B cell (primary cell): ENCODE measurements at regions not wholly inside any gene's neighbourhood (a gene's known extent, or its start where the extent isn't known, plus 50 kb on each side); places are given as distances from the start of the nearest gene placed in this dataset.

Source experiments
- ATAC-seq: fragments of 200-7000 bp; cut with Tn5 transposase; one replicate; pipeline ENCODE4 v1.10.0; 2021; ENCODE audit warnings: low read depth, mild to moderate bottlenecking, moderate number of reproducible peaks, moderate library complexity
- CTCF ChIA-PET: fragments of 350-600 bp; sonication (Branson Sonifier 250); formaldehyde crosslinking; loops from one replicate; lab custom pipeline; 2021; ENCODE audit warnings: antibody characterized with exemption, inconsistent platforms; lab: Charles Lee
- POLR2A ChIA-PET: fragments of 350-600 bp; sonication (Branson Sonifier 250); formaldehyde crosslinking; loops from one replicate; lab custom pipeline; 2021; ENCODE audit warnings: antibody characterized with exemption; lab: Charles Lee
- DNase-seq: peaks from one replicate; pipeline ENCODE4 v3.0.0; 2013
- H2AFZ ChIP-seq: 2 replicates; pipeline ENCODE4 v1.6.1; 2012; ENCODE audit warnings: mild to moderate bottlenecking, low read depth, low read length; ENCODE audit not compliant: insufficient read depth, poor library complexity, severe bottlenecking
- H3K27ac ChIP-seq, 2 donors: 1 replicate in 1 of 2; 2 replicates in 1 of 2; pipeline ENCODE4 v1.5.1; 2012 to 2013; ENCODE audit warnings: low read length in 2 of 2, mild to moderate bottlenecking in 2 of 2, moderate library complexity in 1 of 2
- H3K27me3 ChIP-seq, 4 experiments: fragments of 200-600 bp in 1 of 4; sonication (generic) in 1 of 4; replicated peaks in 1 of 4; 1 replicate in 2 of 4; 2 replicates in 2 of 4; pipeline versions ENCODE4 v1.6.1 to v1.7.0; 2013 to 2016; ENCODE audit warnings: low read length in 3 of 4, mild to moderate bottlenecking in 2 of 4, mixed read lengths in 1 of 4, moderate library complexity in 1 of 4; ENCODE audit not compliant: insufficient read depth in 4 of 4, control insufficient read depth in 3 of 4; ENCODE audit errors: control extremely low read depth in 1 of 4
- H3K36me3 ChIP-seq, 2 experiments: replicated peaks in 1 of 2; 1 replicate in 1 of 2; 2 replicates in 1 of 2; pipeline versions ENCODE4 v1.6.1 to v1.7.1; 2013; ENCODE audit warnings: low read length in 1 of 2; ENCODE audit not compliant: insufficient read depth in 2 of 2, control insufficient read depth in 1 of 2; ENCODE audit errors: control extremely low read depth in 1 of 2, extremely low read depth in 1 of 2
- H3K4me1 ChIP-seq, 2 donors: fragments of 200-600 bp in 1 of 2; sonication (generic) in 1 of 2; 1 replicate in 1 of 2; 2 replicates in 1 of 2; pipeline versions ENCODE4 v1.5.1 to v1.6.1; 2013 to 2017; ENCODE audit warnings: low read length in 2 of 2; ENCODE audit not compliant: control insufficient read depth in 2 of 2, insufficient read depth in 2 of 2
- H3K4me2 ChIP-seq: replicated peaks from 2 replicates; pipeline ENCODE3; 2012; ENCODE audit warnings: mild to moderate bottlenecking, low read depth, low read length; ENCODE audit not compliant: poor library complexity, severe bottlenecking
- H3K4me3 ChIP-seq, 5 experiments: fragments of 200-600 bp in 1 of 5; sonication (generic) in 1 of 5; 1 replicate in 3 of 5; 2 replicates in 2 of 5; pipeline versions ENCODE4 v1.5.1 to v1.7.0; 2011 to 2016; ENCODE audit warnings: low read length in 4 of 5, mild to moderate bottlenecking in 4 of 5, low read depth in 2 of 5, control low read depth in 1 of 5, moderate library complexity in 1 of 5; ENCODE audit not compliant: insufficient read depth in 1 of 5; ENCODE audit errors: control extremely low read depth in 1 of 5, extremely low read depth in 1 of 5
- H3K79me2 ChIP-seq: fragments of 200-600 bp; sonication (generic); one replicate; pipeline ENCODE4 v1.6.0; 2016; ENCODE audit warnings: low read length; ENCODE audit not compliant: control insufficient read depth, insufficient read depth
- H3K9ac ChIP-seq: fragments of 200-600 bp; sonication (generic); 2 replicates; pipeline ENCODE4 v1.6.1; 2017; ENCODE audit warnings: mild to moderate bottlenecking, low read length, moderate library complexity
- H3K9me3 ChIP-seq, 3 donors: one replicate each; pipeline versions ENCODE4 v1.6.1 to v1.7.1; 2013; ENCODE audit warnings: low read length in 2 of 3; ENCODE audit not compliant: control insufficient read depth in 2 of 3, insufficient read depth in 1 of 3; ENCODE audit errors: control extremely low read depth in 1 of 3
- H4K20me1 ChIP-seq: 2 replicates; pipeline ENCODE4 v1.6.0; 2012; ENCODE audit warnings: mild to moderate bottlenecking, low read length; ENCODE audit not compliant: insufficient read depth, control insufficient read depth, poor library complexity, severe bottlenecking
- H3K27ac Mint-ChIP-seq: one replicate; pipeline ENCODE4 v1.8.0; 2021; ENCODE audit warnings: mixed read lengths
- H3K27me3 Mint-ChIP-seq: one replicate; pipeline ENCODE4 v1.8.0; 2021; ENCODE audit warnings: mixed read lengths
- H3K4me1 Mint-ChIP-seq: one replicate; pipeline ENCODE4 v1.8.0; 2021; ENCODE audit warnings: mixed read lengths
- H3K4me3 Mint-ChIP-seq: one replicate; pipeline ENCODE4 v1.8.0; 2021; ENCODE audit warnings: mixed read lengths
- H3K9me3 Mint-ChIP-seq: one replicate; pipeline ENCODE4 v1.8.0; 2022; ENCODE audit warnings: mixed read lengths; ENCODE audit not compliant: insufficient read depth
- EZH2 ChIP-seq: IDR thresholded peaks from 2 replicates; pipeline ENCODE4 v1.6.1; 2012; ENCODE audit warnings: borderline replicate concordance, low read depth, mild to moderate bottlenecking, moderate library complexity, low read length; ENCODE audit not compliant: insufficient read depth, poor library complexity, severe bottlenecking
- WGBS: methylation state at CpG from one replicate; pipeline ENCODE4 v1.1.5; 2013; ENCODE audit warnings: missing lambda C conversion rate; ENCODE audit not compliant: insufficient coverage; 5-methylcytosine and 5-hydroxymethylcytosine counted together
- intact Hi-C: fragments of 100-400 bp; cut with micrococcal nuclease; formaldehyde crosslinking; loops from one replicate; pipeline ENCODE4 v1.10.0; 2022
- TF ChIP-seq, protein P1 (sequence below): fragments of 200-600 bp; IDR thresholded peaks from one replicate; pipeline ENCODE4 v1.8.0; 2022; ENCODE audit warnings: antibody characterized with exemption, mild to moderate bottlenecking

DNA sequence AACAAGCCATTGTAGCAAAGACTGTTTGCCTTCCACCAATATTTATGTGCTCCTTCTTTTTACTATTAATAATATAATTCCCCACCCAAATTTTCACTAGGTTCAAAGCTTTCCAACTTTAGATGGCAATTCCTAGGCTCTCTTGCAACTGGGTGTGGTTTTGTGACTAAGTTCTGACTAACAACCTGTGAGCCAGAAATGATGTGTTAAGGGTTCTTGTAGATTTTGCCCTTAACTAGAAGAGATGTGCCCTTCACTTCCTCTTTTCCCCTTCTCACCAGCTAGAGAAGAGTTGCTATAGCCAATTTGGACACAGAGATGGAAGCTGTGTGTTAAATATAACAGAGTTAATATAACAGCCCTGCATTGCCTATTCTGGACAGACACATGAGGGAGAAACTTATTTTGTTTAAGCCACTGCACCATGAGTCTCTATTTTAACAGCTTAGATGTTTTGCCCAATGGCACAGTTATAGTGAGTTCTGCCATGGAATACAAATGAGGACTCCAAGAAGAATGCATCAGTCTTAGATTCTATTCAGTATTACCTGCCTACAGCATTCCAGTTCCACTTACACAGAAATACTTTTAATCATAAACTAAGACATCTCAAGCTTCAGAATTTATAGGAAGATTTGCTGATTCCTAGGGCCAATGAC lies 216.2 kb downstream of the DUSP6 start:
- ChIA-PET POLR2A (no interaction called here), CTCF (no interaction called here)
- Histone ChIP-seq H3K4me1 (no peaks in the 10 kb centered on the region), H3K9me3 (peaks cover 0 to 1% (median 0%) of the 10 kb centered on the region in 3 donors), H3K9ac (no peak overlapping the region), H4K20me1 (no peaks in the 10 kb centered on the region), H2AFZ (no peak overlapping the region), H3K27ac (no peak overlapping the region), H3K27me3 (no peaks in the 10 kb centered on the region), H3K4me3 (no peak overlapping the region), H3K36me3 (no peaks in the 10 kb centered on the region), H3K79me2 (no peaks in the 10 kb centered on the region), H3K4me2 (no peak overlapping the region)
- ATAC-seq (no peak), DNase-seq (peak; percentile 18)
- Mint-ChIP-seq H3K27me3 (peaks cover 3% of the 10 kb centered on the region), H3K4me3 (no peak overlapping the region), H3K27ac (no peak overlapping the region), H3K9me3 (no peaks in the 10 kb centered on the region), H3K4me1 (no peaks in the 10 kb centered on the region)
- intact Hi-C loops: no loop called here
- no peak for TF ChIP-seq EZH2
- TF ChIP-seq, protein P1, sequence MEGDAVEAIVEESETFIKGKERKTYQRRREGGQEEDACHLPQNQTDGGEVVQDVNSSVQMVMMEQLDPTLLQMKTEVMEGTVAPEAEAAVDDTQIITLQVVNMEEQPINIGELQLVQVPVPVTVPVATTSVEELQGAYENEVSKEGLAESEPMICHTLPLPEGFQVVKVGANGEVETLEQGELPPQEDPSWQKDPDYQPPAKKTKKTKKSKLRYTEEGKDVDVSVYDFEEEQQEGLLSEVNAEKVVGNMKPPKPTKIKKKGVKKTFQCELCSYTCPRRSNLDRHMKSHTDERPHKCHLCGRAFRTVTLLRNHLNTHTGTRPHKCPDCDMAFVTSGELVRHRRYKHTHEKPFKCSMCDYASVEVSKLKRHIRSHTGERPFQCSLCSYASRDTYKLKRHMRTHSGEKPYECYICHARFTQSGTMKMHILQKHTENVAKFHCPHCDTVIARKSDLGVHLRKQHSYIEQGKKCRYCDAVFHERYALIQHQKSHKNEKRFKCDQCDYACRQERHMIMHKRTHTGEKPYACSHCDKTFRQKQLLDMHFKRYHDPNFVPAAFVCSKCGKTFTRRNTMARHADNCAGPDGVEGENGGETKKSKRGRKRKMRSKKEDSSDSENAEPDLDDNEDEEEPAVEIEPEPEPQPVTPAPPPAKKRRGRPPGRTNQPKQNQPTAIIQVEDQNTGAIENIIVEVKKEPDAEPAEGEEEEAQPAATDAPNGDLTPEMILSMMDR: no peak

DNA sequence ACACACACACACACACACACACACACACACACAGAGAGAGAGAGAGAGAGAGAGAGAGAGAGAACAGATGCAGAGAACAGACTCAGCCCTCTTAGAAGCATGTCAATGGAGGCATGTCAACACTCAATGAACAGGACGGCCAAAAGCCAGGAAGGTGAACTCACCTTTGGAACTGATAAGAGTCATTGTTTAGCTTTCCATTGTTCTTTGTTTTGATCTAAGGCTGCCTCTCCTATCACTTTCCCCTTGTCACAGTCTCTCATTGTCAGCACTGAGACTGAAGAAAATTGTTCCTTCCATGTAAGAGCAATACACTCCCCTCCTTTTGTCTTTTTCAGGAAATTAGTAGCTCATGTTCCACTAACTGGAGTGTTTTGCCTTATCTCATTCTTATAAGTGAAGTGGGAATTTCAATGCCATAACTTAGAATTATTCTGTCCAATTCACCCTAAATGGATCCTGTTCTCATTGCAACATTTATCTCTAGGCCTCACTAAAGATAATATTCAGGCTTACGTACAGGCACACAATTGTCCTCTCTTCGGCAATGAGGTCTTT lies 218.0 kb downstream of the DUSP6 start:
- no peak overlapping the region for H3K27ac Mint-ChIP-seq
- ChIA-PET CTCF (no interaction called here), POLR2A (no interaction called here)
- Histone ChIP-seq H3K4me3 (no peak overlapping the region), H3K27me3 (no peaks in the 10 kb centered on the region), H4K20me1 (no peaks in the 10 kb centered on the region), H3K9ac (no peak overlapping the region), H3K4me2 (no peak overlapping the region), H3K4me1 (no peaks in the 10 kb centered on the region), H3K27ac (no peak overlapping the region), H3K9me3 (peaks cover 0 to 1% (median 0%) of the 10 kb centered on the region in 3 donors), H3K79me2 (no peaks in the 10 kb centered on the region), H3K36me3 (no peaks in the 10 kb centered on the region), H2AFZ (no peak overlapping the region)
- no peaks in the 10 kb centered on the region for H3K9me3 Mint-ChIP-seq
- H3K4me1 Mint-ChIP-seq: no peaks in the 10 kb centered on the region
- DNase-seq (no peak), ATAC-seq (no peak)
- no peak overlapping the region for H3K4me3 Mint-ChIP-seq
- intact Hi-C loops: no loop called here
- 80% methylated on average over 1 of the region's 3 CpGs for WGBS
- TF ChIP-seq, protein P1: no peak
- no peak for TF ChIP-seq EZH2
- no peaks in the 10 kb centered on the region for H3K27me3 Mint-ChIP-seq
